Esophagus muscularis mucosa (tissue), 4 donors: ENCODE measurements at regions not wholly inside any gene's neighbourhood (a gene's known extent, or its start where the extent isn't known, plus 50 kb on each side); places are given as distances from the start of the nearest gene placed in this dataset.
A peak's percentile ranks its signal among the peaks of the same experiment; 100 is the strongest.

ENCODE experiments used
- DNase-seq: peaks from one replicate; pipeline ENCODE4 v3.0.0-alpha.2; 2017; ENCODE audit errors: extremely low spot score
- H3K27ac ChIP-seq, 4 donors: fragments of 200-600 bp; sonication (generic); replicated peaks in 1 of 4; 1 replicate in 3 of 4; 2 replicates in 1 of 4; pipeline ENCODE4 v1.5.1; 2016 to 2019; ENCODE audit warnings: mild to moderate bottlenecking in 1 of 4
- H3K27me3 ChIP-seq, 4 donors: fragments of 200-600 bp; sonication (generic); one replicate each; pipeline versions ENCODE4 v1.5.1 to v1.6.0; 2016 to 2019
- H3K36me3 ChIP-seq, 4 donors: fragments of 200-600 bp; sonication (generic); one replicate each; pipeline ENCODE4 v1.5.1; 2016 to 2019
- H3K4me1 ChIP-seq, 4 donors: fragments of 200-600 bp; sonication (generic); one replicate each; pipeline ENCODE4 v1.5.1; 2016 to 2019
- H3K4me3 ChIP-seq, 4 donors: fragments of 200-600 bp; sonication (generic); 1 replicate in 2 of 4; 2 replicates in 2 of 4; pipeline ENCODE4 v1.5.1; 2016 to 2019; ENCODE audit warnings: mild to moderate bottlenecking in 4 of 4, moderate library complexity in 1 of 4
- H3K9me3 ChIP-seq, 4 donors: fragments of 200-600 bp; sonication (generic); 1 replicate in 3 of 4; 2 replicates in 1 of 4; pipeline ENCODE4 v1.5.1; 2016 to 2019
- CTCF ChIP-seq, 3 experiments: fragments of 200-600 bp in 2 of 3; fragments of 450-650 bp in 1 of 3; sonication (generic) in 2 of 3; IDR thresholded peaks; one replicate each; pipeline ENCODE4 v1.5.1; 2017 to 2019; ENCODE audit warnings: antibody characterized with exemption in 3 of 3, mild to moderate bottlenecking in 2 of 3, moderate library complexity in 1 of 3
- EP300 ChIP-seq: sonication (generic); formaldehyde crosslinking; IDR thresholded peaks from one replicate; pipeline ENCODE4 v1.6.1; 2017; ENCODE audit warnings: antibody characterized with exemption
- POLR2A ChIP-seq: fragments of 450-650 bp; IDR thresholded peaks from one replicate; pipeline ENCODE4 v1.6.1; 2017; ENCODE audit warnings: antibody characterized with exemption, moderate library complexity, mild to moderate bottlenecking, low read depth
- POLR2AphosphoS5 ChIP-seq, 2 donors: sonication (generic); formaldehyde crosslinking; IDR thresholded peaks; one replicate each; pipeline ENCODE4 v1.6.1; 2017; ENCODE audit warnings: antibody characterized with exemption in 2 of 2
- WGBS: methylation state at CpG from one replicate; pipeline ENCODE4 v1.1.5; 2018; 5-methylcytosine and 5-hydroxymethylcytosine counted together
- intact Hi-C: fragments of 100-400 bp; cut with DNase I; formaldehyde crosslinking; loops from one replicate; pipeline ENCODE4 v1.15.1; 2023

GRCh38 chr3:194939949-194940770 is 254.5 kb downstream of the FAM43A start:
- intact Hi-C loops, result no loop called here
- peak; percentile 66 for DNase-seq
- TF ChIP-seq EP300 (no peak), POLR2AphosphoS5 (IDR thresholded peaks at IDR 0.05) (no peak), CTCF (IDR thresholded peaks at IDR 0.05) (no peak)
- H3K4me1 ChIP-seq, result peaks cover 16 to 27% (median 17%) of the 10 kb centered on the region in 4 donors
- no peaks in the 10 kb centered on the region for H3K9me3 ChIP-seq
- H3K4me3 ChIP-seq, result no peak overlapping the region
- no peaks in the 10 kb centered on the region for H3K36me3 ChIP-seq
- no peak overlapping the region for H3K27ac ChIP-seq
- 82% methylated on average over 3 of the region's 17 CpGs for WGBS
- H3K27me3 ChIP-seq, result no peaks in the 10 kb centered on the region

GRCh38 chr3:194941360-194941955 is 255.8 kb downstream of the FAM43A start:
- intact Hi-C loops, result no loop called here
- TF ChIP-seq EP300 (no peak), CTCF (IDR thresholded peaks at IDR 0.05) (no peak), POLR2A (no peak), POLR2AphosphoS5 (IDR thresholded peaks at IDR 0.05) (no peak)
- Histone ChIP-seq H3K4me3 (no peak overlapping the region), H3K36me3 (no peaks in the 10 kb centered on the region), H3K27me3 (no peaks in the 10 kb centered on the region), H3K27ac (no peak overlapping the region), H3K4me1 (peaks cover 16 to 27% (median 18%) of the 10 kb centered on the region in 4 donors), H3K9me3 (no peaks in the 10 kb centered on the region)
- DNase-seq, result no peak
- WGBS, result 82% methylated on average over 9 of the region's 9 CpGs

- Histone ChIP-seq H3K36me3 (no peaks in the 10 kb centered on the region), H3K9me3 (no peaks in the 10 kb centered on the region), H3K4me1 (peaks cover 16 to 27% (median 18%) of the 10 kb centered on the region in 4 donors), H3K27me3 (no peaks in the 10 kb centered on the region), H3K4me3 (no peak overlapping the region), H3K27ac (no peak overlapping the region)
- WGBS, result 86% methylated on average over 9 of the region's 9 CpGs
- no peak for TF ChIP-seq POLR2A
- TF ChIP-seq POLR2AphosphoS5 (IDR thresholded peaks at IDR 0.05), result no peak
- no peak for TF ChIP-seq EP300
- TF ChIP-seq CTCF (IDR thresholded peaks at IDR 0.05), result no peak
- intact Hi-C loops, result no loop called here
- peak; percentile 57 for DNase-seq
Observed at GRCh38 chr3:194941956-194942511, 256.4 kb downstream of the FAM43A start.

GRCh38 chr3:194944526-194944925 is 258.8 kb downstream of the FAM43A start:
- no peaks in the 10 kb centered on the region for H3K27me3 ChIP-seq
- DNase-seq, result no peak
- H3K27ac ChIP-seq, result no peak overlapping the region
- H3K4me1 ChIP-seq, result peaks cover 2 to 8% (median 3%) of the 10 kb centered on the region in 4 donors
- no peak overlapping the region for H3K4me3 ChIP-seq
- H3K9me3 ChIP-seq, result peaks cover 0 to 9% (median 0%) of the 10 kb centered on the region in 4 donors
- WGBS, result 85% methylated on average over 11 of the region's 11 CpGs
- no peak for TF ChIP-seq POLR2AphosphoS5 (IDR thresholded peaks at IDR 0.05)
- no peak for TF ChIP-seq CTCF (IDR thresholded peaks at IDR 0.05)
- TF ChIP-seq POLR2A, result no peak
- TF ChIP-seq EP300, result no peak
- no peaks in the 10 kb centered on the region for H3K36me3 ChIP-seq
- intact Hi-C loops, result no loop called here
